HT1080 (cell line): ENCODE measurements at regions not wholly inside any gene's neighbourhood (a gene's known extent, or its start where the extent isn't known, plus 50 kb on each side); places are given as distances from the start of the nearest gene placed in this dataset.
"Not testable (repeated sequence)": the region's sequence is repeated elsewhere in the genome, so short reads cannot be mapped to it uniquely, and the experiment has no call there.

Experiments used
- DNase-seq: peaks from one replicate; pipeline ENCODE4 v3.0.0-alpha.2; 2015; ENCODE audit warnings: low read depth

GRCh38 chr18:22040533-22040932 is 128.9 kb upstream of the GATA6 start:
- DNase-seq: no peak

DNA sequence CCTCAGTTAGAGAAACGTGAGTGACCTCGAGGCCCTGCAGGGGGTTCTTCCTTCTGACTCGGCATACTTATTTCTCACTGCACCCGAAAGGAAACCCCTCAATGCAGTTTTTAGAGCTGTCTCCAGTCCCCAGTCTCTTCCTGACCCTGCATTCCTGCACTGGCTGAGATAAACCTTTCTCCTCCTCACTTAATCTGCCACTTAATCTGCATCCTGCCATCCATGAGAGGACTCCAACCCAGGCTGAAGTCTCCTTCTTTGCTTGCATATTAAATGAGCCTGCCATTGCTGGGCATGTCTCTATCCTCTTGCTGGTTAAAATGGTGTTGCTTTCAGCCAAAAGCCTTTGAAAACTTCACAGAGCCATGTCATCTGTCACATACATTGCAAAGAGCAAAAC is 125.6 kb upstream of the GATA6 start:
- DNase-seq: no peak

DNA sequence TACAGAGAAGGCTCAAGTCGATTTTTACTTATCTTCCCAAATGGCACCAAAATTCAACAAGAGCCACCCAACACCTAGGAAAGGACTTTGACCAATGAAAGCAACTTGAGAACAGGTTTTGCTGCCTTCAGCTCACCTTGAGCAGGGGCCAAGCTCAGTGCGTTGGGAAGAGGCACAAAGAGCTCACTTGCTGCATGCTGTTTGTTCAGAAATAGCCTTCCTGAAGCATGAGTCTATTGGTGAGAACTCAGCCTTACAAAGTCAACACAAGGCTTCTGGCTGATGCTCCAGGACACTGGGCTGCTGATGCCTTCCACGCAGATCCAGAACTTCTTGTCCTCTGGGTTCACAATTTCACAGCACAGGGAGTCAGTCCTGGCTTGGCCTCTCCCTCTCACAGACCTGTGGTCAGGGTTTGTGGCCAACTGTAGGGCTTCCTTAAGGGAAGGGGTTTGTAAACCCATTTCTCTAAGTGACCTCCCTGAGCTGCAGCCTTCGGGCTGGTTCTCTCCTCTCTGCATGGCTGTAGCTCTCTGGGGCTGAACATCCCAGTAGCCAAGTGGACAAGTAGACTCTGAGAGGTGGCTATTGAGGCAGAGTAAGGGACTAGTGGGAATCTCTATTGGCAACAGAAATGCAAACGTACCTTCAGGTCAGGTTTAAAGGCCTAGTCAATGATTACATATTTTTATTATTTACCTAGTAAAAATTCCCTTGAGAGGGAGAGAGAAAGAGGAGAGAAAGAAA is 124.7 kb upstream of the GATA6 start:
- DNase-seq: no peak

DNA sequence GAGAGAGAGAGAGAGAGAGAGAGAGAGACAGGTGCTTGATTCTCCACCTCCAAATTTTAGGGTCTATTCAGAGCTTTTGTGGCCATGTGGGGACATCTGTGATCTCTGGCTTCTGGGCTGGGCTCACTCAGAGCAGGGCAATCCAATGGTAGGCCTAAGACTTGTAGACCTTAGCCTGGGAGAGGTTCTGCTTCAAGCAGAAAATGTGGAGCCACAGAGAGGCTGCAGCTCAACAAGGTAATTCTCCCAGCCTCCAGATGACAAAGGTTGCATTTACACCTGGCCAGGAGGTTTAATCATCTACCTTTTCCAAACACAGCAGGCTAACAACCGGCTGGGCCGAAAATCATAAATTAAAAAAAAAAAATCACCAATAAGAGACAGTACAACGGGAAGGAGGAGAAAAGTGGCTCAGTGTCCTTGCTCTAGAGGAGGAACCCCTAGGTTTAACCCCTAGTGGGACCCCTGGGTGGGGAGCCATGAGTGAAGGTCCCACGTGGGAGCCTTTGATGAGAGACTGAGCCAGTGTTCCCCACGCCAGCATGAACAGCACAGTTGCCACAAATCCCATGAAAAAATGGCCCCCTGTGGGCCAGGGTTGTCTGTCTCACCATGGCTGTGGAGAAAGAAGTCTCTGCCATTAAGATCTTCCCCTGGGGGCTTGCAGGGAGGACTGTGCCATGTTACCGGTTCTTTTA is 124.0 kb upstream of the GATA6 start:
- no peak for DNase-seq

GRCh38 chr18:22046473-22046872 is 122.9 kb upstream of the GATA6 start:
- no peak for DNase-seq

- DNase-seq: no peak
Observed at GRCh38 chr18:22047485-22047884, 121.9 kb upstream of the GATA6 start.

- DNase-seq: no peak
Observed at GRCh38 chr18:22048221-22048620, 121.2 kb upstream of the GATA6 start.

GRCh38 chr18:22048932-22049615 is 120.3 kb upstream of the GATA6 start:
- no peak for DNase-seq

DNA sequence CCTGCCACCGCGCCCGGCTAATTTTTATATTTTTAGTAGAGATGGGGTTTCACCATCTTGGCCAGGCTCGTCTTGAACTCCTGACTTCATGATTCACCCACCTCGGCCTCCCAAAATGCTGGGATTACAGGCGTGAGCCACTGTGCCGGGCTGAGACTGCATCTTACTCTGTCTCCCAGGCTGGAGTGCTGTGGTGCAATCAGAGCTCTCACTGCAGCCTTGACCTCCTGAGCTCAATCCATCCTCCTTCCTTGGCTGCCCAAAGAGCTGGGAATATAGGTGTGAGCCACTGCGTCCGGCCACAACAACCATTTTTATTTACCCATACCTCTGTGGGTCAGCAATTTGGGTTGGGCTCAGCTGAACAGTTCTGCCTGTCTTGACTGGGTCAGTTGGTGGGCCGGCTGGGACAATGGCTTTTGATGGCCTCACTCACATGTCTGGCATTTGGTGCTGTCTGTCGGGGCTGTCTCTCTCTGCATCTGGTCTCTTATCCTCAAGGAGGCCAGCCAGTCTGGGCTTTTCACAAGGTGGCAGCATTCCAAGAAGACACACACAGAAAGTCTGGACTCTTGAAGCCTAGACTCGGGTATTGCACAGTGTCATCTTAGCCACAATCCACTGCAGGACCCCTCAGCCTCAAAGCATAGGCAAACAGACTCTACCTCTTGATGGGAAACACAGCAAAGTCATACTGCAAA is 116.8 kb upstream of the GATA6 start:
- no peak for DNase-seq

GRCh38 chr18:22055466-22056238 is 113.7 kb upstream of the GATA6 start:
- DNase-seq: no peak

DNA sequence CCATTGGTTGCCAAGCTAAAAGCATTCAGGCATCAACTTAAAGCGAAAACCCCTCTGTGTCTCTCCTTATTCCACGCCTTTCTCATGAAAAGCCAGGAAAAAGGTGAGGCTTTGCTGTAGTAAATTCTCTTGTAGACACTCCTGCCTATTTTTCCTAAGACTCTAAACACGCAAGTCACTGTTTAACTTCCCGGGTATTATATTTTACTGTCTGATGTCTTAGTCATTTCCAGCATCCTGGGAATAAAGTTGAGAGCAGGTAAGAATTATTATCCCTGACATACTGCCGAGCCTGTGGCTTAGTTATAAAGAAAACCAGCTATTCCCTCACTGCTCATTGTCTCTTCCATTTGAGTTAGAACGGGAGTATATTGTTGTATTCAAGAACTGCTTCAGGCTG is 112.4 kb upstream of the GATA6 start:
- no peak for DNase-seq

GRCh38 chr18:22057908-22058527 is 111.4 kb upstream of the GATA6 start:
- no peak for DNase-seq

DNA sequence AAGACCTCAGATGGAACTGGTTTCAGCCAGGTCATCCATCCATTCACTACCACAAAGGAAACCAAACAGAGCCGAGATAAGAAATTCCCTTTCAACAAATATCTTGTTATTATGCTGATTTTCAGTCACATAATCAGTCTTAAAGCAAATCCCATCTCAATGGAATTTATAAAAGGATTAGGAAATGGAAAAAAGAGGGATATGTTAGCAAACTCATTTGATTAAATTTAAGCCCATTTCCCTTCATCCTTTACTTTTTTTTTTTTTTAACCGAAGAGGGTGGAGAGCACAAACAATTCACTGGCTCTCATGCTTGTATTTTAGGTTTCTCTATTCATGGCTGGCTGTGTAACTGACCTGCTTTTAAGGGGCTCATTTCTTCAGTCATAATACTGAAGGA is 109.0 kb upstream of the GATA6 start:
- DNase-seq: no peak

DNA sequence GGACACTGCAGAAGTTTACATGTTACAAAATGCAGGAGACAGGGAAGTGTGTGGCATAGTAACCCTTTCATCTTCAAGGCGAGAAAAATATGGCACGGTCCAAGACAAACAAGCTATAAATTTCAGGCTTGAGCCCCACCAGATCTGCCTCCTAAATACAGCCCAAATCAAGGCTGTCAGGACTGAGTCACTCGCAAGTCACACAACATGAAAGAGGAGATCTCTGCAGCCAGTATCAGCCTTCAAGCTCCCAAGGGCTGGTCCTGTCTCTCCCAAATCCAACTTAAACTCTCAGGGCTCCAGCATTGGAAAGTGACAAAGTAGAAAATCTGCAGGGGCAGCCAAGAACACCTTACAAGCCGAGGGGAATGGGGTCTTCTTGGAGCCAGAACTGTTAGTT is 106.3 kb upstream of the GATA6 start:
- DNase-seq: no peak

DNA sequence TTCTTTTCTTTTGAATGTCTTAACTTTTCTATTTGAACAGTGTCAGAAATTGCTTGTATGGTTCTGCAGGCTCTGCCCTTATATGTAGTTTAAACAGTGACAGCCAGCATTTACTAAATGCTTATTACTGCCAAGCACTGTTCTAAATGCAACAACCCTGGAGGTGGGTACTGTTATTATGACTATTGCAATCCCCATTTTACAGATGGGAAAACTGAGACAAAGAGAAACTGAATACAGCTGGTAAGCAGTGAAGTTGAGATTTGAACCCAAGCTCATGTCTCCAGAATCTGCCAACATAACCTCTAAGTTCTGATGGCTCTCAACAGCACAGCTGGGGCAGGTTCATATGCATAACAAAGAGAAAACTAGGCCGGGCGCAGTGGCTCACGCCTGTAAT is 105.7 kb upstream of the GATA6 start:
- no peak for DNase-seq

DNA sequence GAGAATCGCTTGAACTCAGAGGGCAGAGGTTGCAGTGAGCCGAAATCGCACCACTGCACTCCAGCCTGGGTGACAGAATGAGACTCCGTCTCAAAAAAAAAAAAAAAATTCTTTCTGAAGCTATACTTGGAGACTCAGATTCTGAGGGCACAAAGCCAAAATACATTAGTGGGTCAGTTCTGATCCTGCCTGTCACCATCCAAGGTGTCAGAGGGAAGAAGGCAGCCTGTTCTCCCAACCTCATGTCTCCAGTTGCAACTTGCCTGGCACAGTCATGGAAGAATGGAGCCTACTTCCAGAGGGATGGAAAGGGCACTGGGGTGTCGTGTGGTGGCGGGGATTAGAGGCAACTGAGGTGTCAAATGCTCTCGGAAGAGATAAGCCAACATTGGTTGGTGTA is 104.8 kb upstream of the GATA6 start:
- no peak for DNase-seq

DNA sequence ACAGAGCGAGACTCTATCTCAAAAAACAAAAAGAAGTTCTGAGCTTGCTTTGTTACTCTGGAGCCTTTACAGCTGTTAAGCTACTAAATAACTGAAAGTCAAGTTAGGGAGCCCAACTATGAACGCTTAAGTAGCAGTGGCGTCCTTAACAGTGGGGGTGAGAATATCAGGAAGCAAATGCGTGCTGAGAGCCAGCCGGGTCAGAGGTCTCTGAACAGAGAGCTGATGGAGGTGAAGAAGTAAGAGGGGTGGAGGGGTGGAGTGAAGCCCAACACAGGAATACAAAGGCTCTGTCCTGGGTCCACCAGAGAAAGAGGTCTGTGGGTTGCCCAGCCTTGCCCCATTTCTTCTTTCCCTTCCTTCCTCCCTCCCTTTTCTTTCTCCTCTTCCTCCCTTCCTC is 104.1 kb upstream of the GATA6 start:
- DNase-seq: no peak

GRCh38 chr18:22066083-22066485 is 103.3 kb upstream of the GATA6 start:
- DNase-seq: no peak

DNA sequence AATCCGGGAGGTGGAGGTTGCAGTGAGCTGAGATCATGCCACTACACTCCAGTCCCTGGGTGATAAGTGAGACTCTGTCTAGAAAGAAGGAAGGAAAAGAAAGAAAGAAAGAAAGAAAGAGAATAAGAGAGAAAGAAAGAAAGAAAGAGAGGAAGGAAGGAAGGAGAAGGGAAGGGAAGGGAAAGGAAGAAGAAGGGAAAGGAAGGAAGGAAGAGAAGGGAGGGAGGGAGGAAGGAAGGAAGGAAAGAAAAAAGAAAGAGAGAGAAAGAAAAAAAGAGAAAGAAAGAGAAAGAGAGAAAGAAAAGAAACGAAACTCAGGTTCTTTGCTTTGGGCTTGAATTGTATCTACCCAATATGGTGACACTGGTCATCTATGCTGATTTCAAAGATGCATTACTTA is 102.3 kb upstream of the GATA6 start:
- no peak for DNase-seq

- no peak for DNase-seq
Observed at GRCh38 chr18:22067682-22068081, 101.7 kb upstream of the GATA6 start.

DNA sequence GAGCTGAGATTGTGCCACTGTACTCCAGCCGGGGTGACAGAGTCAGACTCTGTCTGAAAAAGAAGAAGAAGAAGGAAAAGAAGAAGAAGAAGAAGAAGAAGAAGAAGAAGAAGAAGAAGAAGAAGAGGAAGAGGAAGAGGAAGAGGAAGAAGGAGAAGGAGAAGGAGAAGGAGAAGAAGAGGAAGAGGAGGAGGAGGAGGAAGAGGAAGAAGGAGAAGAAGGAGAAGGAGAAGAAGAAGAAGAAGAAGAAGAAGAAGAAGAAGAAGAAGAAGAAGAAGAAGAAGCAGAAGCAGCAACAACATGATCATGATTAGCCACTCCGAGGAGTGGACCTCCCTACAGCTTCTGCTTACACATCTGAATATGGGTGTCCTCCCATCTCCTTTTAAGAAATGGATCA is 100.6 kb upstream of the GATA6 start:
- not testable (repeated sequence) for DNase-seq
